HEK293 (cell line): ENCODE measurements at regions not wholly inside any gene's neighbourhood (a gene's known extent, or its start where the extent isn't known, plus 50 kb on each side); places are given as distances from the start of the nearest gene placed in this dataset.

Experiments used
- CTCF ChIA-PET: fragments of 350-600 bp; formaldehyde crosslinking; extraction: SDS; loops from one replicate; lab custom pipeline; 2021; ENCODE audit warnings: antibody characterized with exemption; lab: Yijun Ruan, JAX
- POLR2A ChIA-PET: fragments of 300-600 bp; formaldehyde crosslinking; extraction: SDS; loops from one replicate; lab custom pipeline; 2020; ENCODE audit warnings: antibody characterized with exemption, inconsistent platforms; lab: Yijun Ruan, JAX
- H3K27ac ChIP-seq: fragments of 200-500 bp; sonication (Bioruptor generic); 2 replicates; pipeline ENCODE4 v1.5.1; 2014; ENCODE audit warnings: low read depth, low read length, control low read depth, inconsistent platforms; ENCODE audit errors: extremely low read depth
- H3K36me3 ChIP-seq, 2 experiments: fragments of 200-500 bp in 1 of 2; sonication (Bioruptor generic) in 1 of 2; 1 replicate in 1 of 2; 2 replicates in 1 of 2; pipeline ENCODE4 v1.5.1; 2014 to 2017; ENCODE audit warnings: inconsistent platforms in 2 of 2, low read length in 2 of 2; ENCODE audit not compliant: control insufficient read depth in 2 of 2, insufficient read depth in 1 of 2
- H3K4me1 ChIP-seq: fragments of 200-500 bp; sonication (Bioruptor generic); 2 replicates; pipeline ENCODE4 v1.5.1; 2014; ENCODE audit warnings: mild to moderate bottlenecking, low read length, inconsistent platforms; ENCODE audit not compliant: control insufficient read depth, insufficient read depth
- H3K4me3 ChIP-seq: 2 replicates; pipeline ENCODE4 v1.5.1; 2011; ENCODE audit warnings: low read depth, mild to moderate bottlenecking, control low read depth, low read length, moderate library complexity
- H3K9me3 ChIP-seq: fragments of 200-500 bp; sonication (Bioruptor generic); 2 replicates; pipeline ENCODE4 v1.5.1; 2014; ENCODE audit warnings: low read depth, low read length, inconsistent platforms; ENCODE audit not compliant: control insufficient read depth, insufficient read depth
- KLF16 ChIP-seq: fragments of 450-650 bp; formaldehyde crosslinking; IDR thresholded peaks from 2 replicates; pipeline ENCODE4 v1.5.1; 2017; ENCODE audit warnings: missing biosample characterization, missing genetic modification characterization
- MYNN ChIP-seq: fragments of 450-650 bp; formaldehyde crosslinking; IDR thresholded peaks from 2 replicates; pipeline ENCODE4 v1.5.1; 2016; ENCODE audit warnings: missing biosample characterization, missing genetic modification characterization, borderline replicate concordance
- RBAK ChIP-seq: fragments of 450-650 bp; formaldehyde crosslinking; IDR thresholded peaks from 2 replicates; pipeline ENCODE4 v1.5.1; 2016; ENCODE audit warnings: missing biosample characterization, missing genetic modification characterization
- SCRT1 ChIP-seq: fragments of 450-650 bp; formaldehyde crosslinking; IDR thresholded peaks from 2 replicates; pipeline ENCODE4 v1.5.1; 2016; ENCODE audit warnings: missing biosample characterization, missing genetic modification characterization, borderline replicate concordance
- SCRT2 ChIP-seq: fragments of 450-650 bp; formaldehyde crosslinking; IDR thresholded peaks from 2 replicates; pipeline ENCODE4 v1.5.1; 2016; ENCODE audit warnings: missing biosample characterization, missing genetic modification characterization
- SP2 ChIP-seq: fragments of 450-650 bp; formaldehyde crosslinking; IDR thresholded peaks from 2 replicates; pipeline ENCODE4 v1.5.1; 2016; ENCODE audit warnings: missing biosample characterization, missing genetic modification characterization
- TRIM28 ChIP-seq: IDR thresholded peaks from 2 replicates; pipeline ENCODE4 v1.6.1; 2011; ENCODE audit warnings: low read length, control low read depth, borderline replicate concordance
- ZFP3 ChIP-seq: fragments of 450-650 bp; formaldehyde crosslinking; IDR thresholded peaks from 2 replicates; pipeline ENCODE4 v1.5.1; 2016; ENCODE audit warnings: low read depth, missing biosample characterization, missing genetic modification characterization
- ZFP69B ChIP-seq: fragments of 450-650 bp; formaldehyde crosslinking; IDR thresholded peaks from 2 replicates; pipeline ENCODE4 v1.5.1; 2016; ENCODE audit warnings: missing biosample characterization, missing genetic modification characterization
- ZNF138 ChIP-seq: fragments of 450-650 bp; formaldehyde crosslinking; IDR thresholded peaks from 2 replicates; pipeline ENCODE4 v1.5.1; 2016; ENCODE audit warnings: missing biosample characterization, missing genetic modification characterization, borderline replicate concordance
- ZNF140 ChIP-seq: fragments of 450-650 bp; formaldehyde crosslinking; IDR thresholded peaks from 2 replicates; pipeline ENCODE4 v1.5.1; 2016; ENCODE audit warnings: missing biosample characterization, missing genetic modification characterization
- ZNF157 ChIP-seq: fragments of 450-650 bp; formaldehyde crosslinking; IDR thresholded peaks from 2 replicates; pipeline ENCODE4 v1.5.1; 2016; ENCODE audit warnings: missing biosample characterization, missing genetic modification characterization
- ZNF174 ChIP-seq: fragments of 450-650 bp; formaldehyde crosslinking; IDR thresholded peaks from 2 replicates; pipeline ENCODE4 v1.5.0; 2017; ENCODE audit warnings: missing biosample characterization, mild to moderate bottlenecking, missing genetic modification characterization
- ZNF211 ChIP-seq: fragments of 450-650 bp; formaldehyde crosslinking; IDR thresholded peaks from 2 replicates; pipeline ENCODE4 v1.5.1; 2016; ENCODE audit warnings: low read depth, missing biosample characterization, missing genetic modification characterization
- ZNF223 ChIP-seq: fragments of 450-650 bp; formaldehyde crosslinking; IDR thresholded peaks from 2 replicates; pipeline ENCODE4 v1.5.1; 2016; ENCODE audit warnings: missing biosample characterization, missing genetic modification characterization
- ZNF335 ChIP-seq: fragments of 450-650 bp; formaldehyde crosslinking; conservative IDR thresholded peaks from 2 replicates; pipeline ENCODE4 v1.5.1; 2016; ENCODE audit warnings: missing biosample characterization, missing genetic modification characterization
- ZNF354C ChIP-seq: fragments of 450-650 bp; formaldehyde crosslinking; IDR thresholded peaks from 2 replicates; pipeline ENCODE4 v1.5.1; 2016; ENCODE audit warnings: missing biosample characterization, missing genetic modification characterization, low read depth, borderline replicate concordance
- ZNF510 ChIP-seq: fragments of 450-650 bp; formaldehyde crosslinking; IDR thresholded peaks from 2 replicates; pipeline ENCODE4 v1.5.1; 2018; ENCODE audit warnings: mild to moderate bottlenecking, missing genetic modification characterization, missing biosample characterization; ENCODE audit not compliant: insufficient replicate concordance
- ZNF514 ChIP-seq: fragments of 450-650 bp; formaldehyde crosslinking; IDR thresholded peaks from 2 replicates; pipeline ENCODE4 v1.5.1; 2016; ENCODE audit warnings: missing biosample characterization, missing genetic modification characterization
- ZNF548 ChIP-seq: fragments of 450-650 bp; formaldehyde crosslinking; IDR thresholded peaks from 2 replicates; pipeline ENCODE4 v1.5.1; 2016; ENCODE audit warnings: missing biosample characterization, missing genetic modification characterization
- ZNF610 ChIP-seq: fragments of 450-650 bp; formaldehyde crosslinking; IDR thresholded peaks from 2 replicates; pipeline ENCODE4 v1.5.1; 2016; ENCODE audit warnings: missing biosample characterization, missing genetic modification characterization, borderline replicate concordance
- ZNF629 ChIP-seq: fragments of 450-650 bp; formaldehyde crosslinking; IDR thresholded peaks from 2 replicates; pipeline ENCODE4 v1.5.1; 2017; ENCODE audit warnings: missing biosample characterization, missing genetic modification characterization
- ZNF677 ChIP-seq: fragments of 450-650 bp; IDR thresholded peaks from 2 replicates; pipeline ENCODE4 v1.5.0; 2018; ENCODE audit warnings: missing biosample characterization, mild to moderate bottlenecking, missing genetic modification characterization, moderate library complexity
- ZNF707 ChIP-seq: fragments of 450-650 bp; formaldehyde crosslinking; IDR thresholded peaks from 2 replicates; pipeline ENCODE4 v1.5.1; 2016; ENCODE audit warnings: missing biosample characterization, missing genetic modification characterization
- ZNF777 ChIP-seq: fragments of 450-650 bp; formaldehyde crosslinking; IDR thresholded peaks from 2 replicates; pipeline ENCODE4 v1.5.1; 2017; ENCODE audit warnings: missing biosample characterization, missing genetic modification characterization, borderline replicate concordance
- ZSCAN30 ChIP-seq: fragments of 450-650 bp; IDR thresholded peaks from 2 replicates; pipeline ENCODE4 v1.5.1; 2018; ENCODE audit warnings: missing biosample characterization, mild to moderate bottlenecking, missing genetic modification characterization, moderate library complexity
- TF ChIP-seq, protein P1 (sequence below): fragments of 450-650 bp; formaldehyde crosslinking; IDR thresholded peaks from 2 replicates; pipeline ENCODE4 v1.5.1; 2016; ENCODE audit warnings: missing biosample characterization, missing genetic modification characterization
- TF ChIP-seq, protein P2 (sequence below): fragments of 450-650 bp; formaldehyde crosslinking; IDR thresholded peaks from 2 replicates; pipeline ENCODE4 v1.5.1; 2016; ENCODE audit warnings: missing biosample characterization, missing genetic modification characterization
- TF ChIP-seq, protein P3 (sequence below): fragments of 450-650 bp; formaldehyde crosslinking; optimal IDR thresholded peaks from 2 replicates; pipeline ENCODE3; 2016; ENCODE audit warnings: missing biosample characterization, mild to moderate bottlenecking, missing genetic modification characterization
- TF ChIP-seq, protein P4 (sequence below): sonication (generic); formaldehyde crosslinking; IDR thresholded peaks from 2 replicates; pipeline ENCODE4 v1.8.1; 2022; ENCODE audit warnings: mild to moderate bottlenecking, moderate library complexity, missing genetic modification reagents

DNA sequence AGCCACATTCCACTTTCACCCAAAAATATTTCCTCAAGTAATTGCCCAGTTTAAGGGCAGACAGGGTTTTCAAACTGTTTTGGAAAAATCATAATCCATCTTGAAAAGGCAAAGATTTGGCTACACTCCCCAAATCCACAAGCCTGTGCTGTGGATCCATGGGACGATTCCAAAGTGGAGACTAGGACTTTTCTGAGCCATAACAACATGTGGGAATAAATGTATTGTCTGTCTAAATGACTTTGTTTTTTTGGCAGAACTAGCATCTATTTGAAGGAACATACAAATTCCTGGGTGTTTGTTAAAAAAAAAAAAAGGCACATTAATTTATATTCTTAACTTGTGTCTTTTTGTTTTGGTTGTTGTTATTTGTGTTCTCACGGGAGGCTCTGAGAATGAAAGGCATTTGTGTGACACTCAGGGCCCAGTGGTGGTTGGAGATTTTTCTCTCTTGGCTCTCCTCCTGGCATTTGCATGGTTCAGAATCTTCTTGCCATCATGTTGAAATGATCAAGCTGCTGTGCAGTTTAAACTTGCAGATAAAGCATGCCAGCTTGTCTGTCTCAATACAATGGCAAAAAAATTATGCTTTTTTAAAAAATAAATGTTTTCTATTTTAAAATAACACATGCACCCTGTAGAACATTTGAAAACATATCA is 277.4 kb downstream of the EN1 start:
- CTCF ChIA-PET: interaction anchor here (1.1 kb wide), 1 partner anchor 348 kb away, joined by 3 read pairs; no protein-coding TSS in a partner anchor
- Histone ChIP-seq H3K9me3 (no peaks in the 10 kb centered on the region), H3K36me3 (no peaks in the 10 kb centered on the region), H3K4me3 (no peak overlapping the region)
- TF ChIP-seq ZNF140 (no peak), ZNF335 (tag by site-specific recombination) (no peak), SP2 (tag by site-specific recombination) (no peak), TRIM28 (no peak), ZNF223 (tag by site-specific recombination) (no peak), RBAK (tag by site-specific recombination) (no peak), ZNF138 (no peak), MYNN (tag by site-specific recombination) (no peak), ZNF157 (tag by site-specific recombination) (no peak), KLF16 (no peak), SCRT1 (tag by site-specific recombination) (no peak), SCRT2 (tag by site-specific recombination) (no peak), ZNF174 (tag by site-specific recombination) (no peak), ZFP69B (no peak), ZNF548 (tag by site-specific recombination) (no peak), ZNF677 (tag by site-specific recombination) (no peak), ZNF777 (tag by site-specific recombination) (no peak)
- TF ChIP-seq, protein P1, sequence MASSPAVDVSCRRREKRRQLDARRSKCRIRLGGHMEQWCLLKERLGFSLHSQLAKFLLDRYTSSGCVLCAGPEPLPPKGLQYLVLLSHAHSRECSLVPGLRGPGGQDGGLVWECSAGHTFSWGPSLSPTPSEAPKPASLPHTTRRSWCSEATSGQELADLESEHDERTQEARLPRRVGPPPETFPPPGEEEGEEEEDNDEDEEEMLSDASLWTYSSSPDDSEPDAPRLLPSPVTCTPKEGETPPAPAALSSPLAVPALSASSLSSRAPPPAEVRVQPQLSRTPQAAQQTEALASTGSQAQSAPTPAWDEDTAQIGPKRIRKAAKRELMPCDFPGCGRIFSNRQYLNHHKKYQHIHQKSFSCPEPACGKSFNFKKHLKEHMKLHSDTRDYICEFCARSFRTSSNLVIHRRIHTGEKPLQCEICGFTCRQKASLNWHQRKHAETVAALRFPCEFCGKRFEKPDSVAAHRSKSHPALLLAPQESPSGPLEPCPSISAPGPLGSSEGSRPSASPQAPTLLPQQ (tag by site-specific recombination): no peak
- TF ChIP-seq, all 188 proteins: peak for 0
- no peak overlapping the region for H3K27ac ChIP-seq
- no peaks in the 10 kb centered on the region for H3K4me1 ChIP-seq
- POLR2A ChIA-PET: no interaction called here

DNA sequence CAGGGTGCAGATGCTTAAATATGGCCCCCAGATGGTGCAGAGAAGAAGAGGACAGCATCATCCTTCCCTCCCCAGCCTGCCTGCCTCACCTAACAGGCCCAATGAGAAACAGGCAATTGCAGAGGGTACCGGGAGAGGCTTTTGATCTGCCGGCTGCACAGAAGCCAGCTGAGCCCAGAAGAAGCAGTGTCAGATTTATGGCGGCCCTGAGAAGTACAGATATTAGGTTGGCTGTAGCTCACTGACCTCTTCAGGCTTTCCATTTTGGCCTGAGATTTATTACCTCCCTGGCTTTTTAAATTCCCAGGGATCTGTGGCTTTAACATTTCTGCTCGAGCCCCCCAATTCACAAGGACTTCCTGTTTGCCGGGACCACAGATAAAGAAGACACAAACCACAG is 278.7 kb downstream of the EN1 start:
- CTCF ChIA-PET: no interaction called here
- TF ChIP-seq ZNF629 (tag by site-specific recombination) (no peak), ZFP3 (tag by site-specific recombination) (no peak), ZNF707 (tag by site-specific recombination) (no peak)
- H3K9me3 ChIP-seq: no peaks in the 10 kb centered on the region
- POLR2A ChIA-PET: no interaction called here
- H3K27ac ChIP-seq: no peak overlapping the region
- H3K4me1 ChIP-seq: no peaks in the 10 kb centered on the region
- H3K4me3 ChIP-seq: no peak overlapping the region
- no peaks in the 10 kb centered on the region for H3K36me3 ChIP-seq

DNA sequence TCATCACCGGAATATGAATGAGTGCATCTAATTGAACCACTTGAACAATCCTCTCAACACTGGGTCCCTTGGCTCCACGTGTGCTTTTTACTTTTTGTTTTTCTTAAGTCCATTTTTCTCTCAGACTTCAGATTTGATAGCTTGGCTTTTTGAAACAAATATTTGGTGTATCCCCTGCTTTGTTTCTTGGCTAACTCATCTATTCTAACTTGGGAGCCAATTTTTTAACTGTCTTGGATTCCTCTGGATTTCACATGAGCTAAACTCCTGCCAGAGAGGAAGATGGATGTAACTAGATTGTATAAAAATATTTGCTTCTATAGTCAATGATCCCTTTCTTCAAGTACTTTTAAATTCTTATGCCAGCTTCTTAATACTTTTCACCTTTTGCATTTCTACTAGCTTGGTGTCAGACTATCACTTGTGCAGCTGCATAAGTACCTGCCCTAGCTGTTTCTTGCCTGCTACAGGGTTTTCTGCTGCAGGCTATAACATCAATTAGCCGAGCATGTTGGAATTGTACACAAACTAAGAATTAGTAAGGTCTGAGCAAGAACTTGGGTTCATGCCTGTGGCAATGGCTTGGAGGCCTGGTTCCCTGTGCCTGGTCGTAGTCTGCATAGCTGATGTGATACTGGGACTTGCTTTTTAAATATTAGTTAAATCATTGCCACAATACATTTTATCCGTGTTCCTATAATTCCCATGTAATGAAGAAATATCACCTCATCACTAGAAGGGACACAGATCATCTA is 281.5 kb downstream of the EN1 start:
- CTCF ChIA-PET: interaction anchor here (0.6 to 1.2 kb wide), 2 partner anchors 280 to 402 kb away, joined by 4 to 5 read pairs; no protein-coding TSS in a partner anchor
- H3K4me1 ChIP-seq: no peaks in the 10 kb centered on the region
- H3K27ac ChIP-seq: no peak overlapping the region
- H3K9me3 ChIP-seq: no peaks in the 10 kb centered on the region
- no peaks in the 10 kb centered on the region for H3K36me3 ChIP-seq
- no peak overlapping the region for H3K4me3 ChIP-seq
- POLR2A ChIA-PET: no interaction called here
- TF ChIP-seq ZNF610 (tag by site-specific recombination) (no peak), ZSCAN30 (no peak), ZNF514 (no peak), ZNF211 (tag by site-specific recombination) (no peak), ZNF510 (tag by site-specific recombination) (no peak), ZNF354C (tag by site-specific recombination) (no peak)
- TF ChIP-seq, protein P2, sequence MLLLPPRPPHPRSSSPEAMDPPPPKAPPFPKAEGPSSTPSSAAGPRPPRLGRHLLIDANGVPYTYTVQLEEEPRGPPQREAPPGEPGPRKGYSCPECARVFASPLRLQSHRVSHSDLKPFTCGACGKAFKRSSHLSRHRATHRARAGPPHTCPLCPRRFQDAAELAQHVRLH (tag by site-specific recombination): no peak
- TF ChIP-seq, protein P3, sequence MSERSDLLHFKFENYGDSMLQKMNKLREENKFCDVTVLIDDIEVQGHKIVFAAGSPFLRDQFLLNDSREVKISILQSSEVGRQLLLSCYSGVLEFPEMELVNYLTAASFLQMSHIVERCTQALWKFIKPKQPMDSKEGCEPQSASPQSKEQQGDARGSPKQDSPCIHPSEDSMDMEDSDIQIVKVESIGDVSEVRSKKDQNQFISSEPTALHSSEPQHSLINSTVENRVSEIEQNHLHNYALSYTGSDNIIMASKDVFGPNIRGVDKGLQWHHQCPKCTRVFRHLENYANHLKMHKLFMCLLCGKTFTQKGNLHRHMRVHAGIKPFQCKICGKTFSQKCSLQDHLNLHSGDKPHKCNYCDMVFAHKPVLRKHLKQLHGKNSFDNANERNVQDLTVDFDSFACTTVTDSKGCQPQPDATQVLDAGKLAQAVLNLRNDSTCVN (tag by site-specific recombination): no peak
- TF ChIP-seq, protein P4, sequence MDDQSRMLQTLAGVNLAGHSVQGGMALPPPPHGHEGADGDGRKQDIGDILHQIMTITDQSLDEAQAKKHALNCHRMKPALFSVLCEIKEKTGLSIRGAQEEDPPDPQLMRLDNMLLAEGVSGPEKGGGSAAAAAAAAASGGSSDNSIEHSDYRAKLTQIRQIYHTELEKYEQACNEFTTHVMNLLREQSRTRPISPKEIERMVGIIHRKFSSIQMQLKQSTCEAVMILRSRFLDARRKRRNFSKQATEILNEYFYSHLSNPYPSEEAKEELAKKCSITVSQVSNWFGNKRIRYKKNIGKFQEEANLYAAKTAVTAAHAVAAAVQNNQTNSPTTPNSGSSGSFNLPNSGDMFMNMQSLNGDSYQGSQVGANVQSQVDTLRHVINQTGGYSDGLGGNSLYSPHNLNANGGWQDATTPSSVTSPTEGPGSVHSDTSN: no peak
